Upper lobe of right lung (tissue), 1 donor: ENCODE measurements at regions not wholly inside any gene's neighbourhood (a gene's known extent, or its start where the extent isn't known, plus 50 kb on each side); places are given as distances from the start of the nearest gene placed in this dataset.

ENCODE experiments used
- ATAC-seq: fragments of 200-7000 bp; cut with Tn5 transposase; one replicate; pipeline ENCODE4 v1.9.1; 2020; ENCODE audit warnings: mild to moderate bottlenecking, moderate library complexity
- DNase-seq: peaks from one replicate; pipeline ENCODE4 v3.0.0-alpha.2; 2020
- H3K27ac ChIP-seq: fragments of 200-600 bp; one replicate; pipeline ENCODE4 v1.8.0; 2022
- H3K27me3 ChIP-seq: fragments of 200-600 bp; one replicate; pipeline ENCODE4 v1.8.0; 2022; ENCODE audit warnings: mild to moderate bottlenecking
- H3K36me3 ChIP-seq: fragments of 200-600 bp; one replicate; pipeline ENCODE4 v1.8.0; 2022
- H3K4me1 ChIP-seq: fragments of 200-600 bp; one replicate; pipeline ENCODE4 v1.8.0; 2022
- H3K4me3 ChIP-seq: fragments of 200-600 bp; one replicate; pipeline ENCODE4 v1.8.0; 2022; ENCODE audit warnings: mild to moderate bottlenecking
- H3K9me3 ChIP-seq: fragments of 200-600 bp; one replicate; pipeline ENCODE4 v1.8.0; 2022
- CTCF ChIP-seq: fragments of 200-600 bp; IDR thresholded peaks from one replicate; pipeline ENCODE4 v1.8.0; 2022; ENCODE audit warnings: antibody characterized with exemption
- intact Hi-C: fragments of 100-400 bp; cut with DNase I; formaldehyde crosslinking; loops from one replicate; pipeline ENCODE4 v1.11.0; 2022
- donor health status: DM: no; HTN: yes; CAD: no; lungs with severe emphysema.

- Histone ChIP-seq H3K27me3 (no peaks in the 10 kb centered on the region), H3K4me1 (peaks cover 4% of the 10 kb centered on the region), H3K9me3 (no peaks in the 10 kb centered on the region), H3K4me3 (no peak overlapping the region), H3K36me3 (no peaks in the 10 kb centered on the region), H3K27ac (no peak overlapping the region)
- intact Hi-C loops, result no loop called here
- ATAC-seq, result no peak
- no peak for DNase-seq
- no peak for TF ChIP-seq CTCF
These were observed 411.5 kb downstream of the NFIB start for GRCh38 chr9:13902286-13903066.

- H3K36me3 ChIP-seq, result no peaks in the 10 kb centered on the region
- H3K9me3 ChIP-seq, result no peaks in the 10 kb centered on the region
- no peak for ATAC-seq
- no peak for TF ChIP-seq CTCF
- intact Hi-C loops, result no loop called here
- no peaks in the 10 kb centered on the region for H3K27me3 ChIP-seq
- no peak overlapping the region for H3K4me3 ChIP-seq
- H3K27ac ChIP-seq, result no peak overlapping the region
- no peak for DNase-seq
- H3K4me1 ChIP-seq, result peaks cover 4% of the 10 kb centered on the region
These were observed 412.8 kb downstream of the NFIB start for GRCh38 chr9:13901176-13901575.

- Histone ChIP-seq H3K4me3 (no peak overlapping the region), H3K27ac (no peak overlapping the region), H3K27me3 (no peaks in the 10 kb centered on the region), H3K36me3 (no peaks in the 10 kb centered on the region), H3K9me3 (no peaks in the 10 kb centered on the region), H3K4me1 (peaks cover 4% of the 10 kb centered on the region)
- TF ChIP-seq CTCF, result no peak
- intact Hi-C loops, result no loop called here
- no peak for ATAC-seq
- no peak for DNase-seq
These were observed 413.5 kb downstream of the NFIB start for GRCh38 chr9:13900449-13900848.

GRCh38 chr9:13899924-13900323 is 414.0 kb downstream of the NFIB start:
- no peak for ATAC-seq
- no peak for DNase-seq
- no peaks in the 10 kb centered on the region for H3K9me3 ChIP-seq
- intact Hi-C loops, result no loop called here
- peak overlapping the region; percentile 37 for H3K27ac ChIP-seq
- no peak for TF ChIP-seq CTCF
- H3K27me3 ChIP-seq, result no peaks in the 10 kb centered on the region
- H3K4me3 ChIP-seq, result no peak overlapping the region
- H3K36me3 ChIP-seq, result no peaks in the 10 kb centered on the region
- peaks cover 4% of the 10 kb centered on the region for H3K4me1 ChIP-seq

- TF ChIP-seq CTCF, result no peak
- Histone ChIP-seq H3K27me3 (no peaks in the 10 kb centered on the region), H3K4me3 (no peak overlapping the region), H3K27ac (no peak overlapping the region), H3K9me3 (no peaks in the 10 kb centered on the region), H3K4me1 (peaks cover 4% of the 10 kb centered on the region), H3K36me3 (no peaks in the 10 kb centered on the region)
- no peak for DNase-seq
- ATAC-seq, result no peak
- intact Hi-C loops, result no loop called here
These were observed 415.0 kb downstream of the NFIB start for GRCh38 chr9:13898957-13899356.
